ENCODE measurements at regions not wholly inside any gene's neighbourhood (a gene's known extent, or its start where the extent isn't known, plus 50 kb on each side); places are given as distances from the start of the nearest gene placed in this dataset.

GRCh38 chr6:140205795-140206593 lies 831.5 kb upstream of the CITED2 start:
- no peaks in the 10 kb centered on the region for H3K9me3 ChIP-seq
- WGBS, result 87% methylated on average over 6 of the region's 12 CpGs

GRCh38 chr6:140204154-140204553 lies 829.7 kb upstream of the CITED2 start:
- H3K9me3 ChIP-seq, result no peaks in the 10 kb centered on the region
- no peak overlapping the region for H3K27ac ChIP-seq
- TF ChIP-seq CTCF (IDR thresholded peaks at IDR 0.05), result no peak
- no peak for TF ChIP-seq POLR2A (IDR thresholded peaks at IDR 0.05)
- TF ChIP-seq POLR2AphosphoS5 (IDR thresholded peaks at IDR 0.05), result no peak
- TF ChIP-seq EP300 (IDR thresholded peaks at IDR 0.05), result no peak
- H3K4me1 ChIP-seq, result no peaks in the 10 kb centered on the region
- no peaks in the 10 kb centered on the region for H3K36me3 ChIP-seq
- no peak overlapping the region for H3K4me3 ChIP-seq
- DNase-seq (ENCODE audit: low spot score in 2 of 2), result no peak
- H3K27me3 ChIP-seq, result no peaks in the 10 kb centered on the region

More at GRCh38 chr6:140205795-140206593, 831.5 kb upstream of the CITED2 start:
- DNase-seq (ENCODE audit: low spot score in 2 of 2), result peak in 1 of 2 donors; percentile 44
- no peaks in the 10 kb centered on the region for H3K27me3 ChIP-seq
- TF ChIP-seq EP300 (IDR thresholded peaks at IDR 0.05), result no peak
- TF ChIP-seq CTCF (IDR thresholded peaks at IDR 0.05), result no peak
- no peak for TF ChIP-seq POLR2AphosphoS5 (IDR thresholded peaks at IDR 0.05)
- TF ChIP-seq POLR2A (IDR thresholded peaks at IDR 0.05), result no peak
- H3K27ac ChIP-seq, result no peak overlapping the region
- H3K4me3 ChIP-seq, result no peak overlapping the region
- no peaks in the 10 kb centered on the region for H3K4me1 ChIP-seq
- H3K36me3 ChIP-seq, result no peaks in the 10 kb centered on the region

DNA sequence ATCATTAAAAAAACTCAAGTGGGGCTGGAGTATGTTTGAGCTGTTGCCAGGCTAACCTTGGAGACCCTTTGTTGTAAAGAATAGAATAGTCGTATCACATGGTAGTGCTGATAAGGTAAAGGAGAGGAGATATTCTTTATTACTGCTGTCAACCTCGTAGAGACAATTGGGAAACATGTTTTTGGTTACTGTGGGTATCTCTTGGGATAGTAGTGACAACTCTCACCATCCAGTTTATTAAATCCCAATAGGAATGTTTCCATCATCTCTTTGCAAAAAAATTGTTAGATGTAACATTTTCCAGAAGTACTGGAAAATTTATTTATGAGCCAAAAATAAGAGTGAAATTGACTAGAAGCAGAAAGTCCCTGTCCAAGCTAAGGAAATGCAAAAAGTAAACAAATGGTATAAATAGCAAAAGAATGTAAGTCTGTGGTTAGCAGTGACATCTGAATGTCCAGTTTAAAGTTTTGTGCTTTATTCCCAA lies 829.3 kb upstream of the CITED2 start:
- WGBS, result 47% methylated on average over 2 of the region's 2 CpGs
- H3K9me3 ChIP-seq, result no peaks in the 10 kb centered on the region
- no peak for TF ChIP-seq CTCF (IDR thresholded peaks at IDR 0.05)
- no peak for TF ChIP-seq POLR2A (IDR thresholded peaks at IDR 0.05)
- TF ChIP-seq POLR2AphosphoS5 (IDR thresholded peaks at IDR 0.05), result no peak
- no peak for TF ChIP-seq EP300 (IDR thresholded peaks at IDR 0.05)
- no peaks in the 10 kb centered on the region for H3K36me3 ChIP-seq
- no peak overlapping the region for H3K27ac ChIP-seq
- H3K27me3 ChIP-seq, result no peaks in the 10 kb centered on the region
- no peak for DNase-seq (ENCODE audit: low spot score in 2 of 2)
- no peak overlapping the region for H3K4me3 ChIP-seq
- no peaks in the 10 kb centered on the region for H3K4me1 ChIP-seq

- no peak for DNase-seq (ENCODE audit: low spot score in 2 of 2)
- H3K27me3 ChIP-seq, result no peaks in the 10 kb centered on the region
- H3K4me1 ChIP-seq, result no peaks in the 10 kb centered on the region
- H3K9me3 ChIP-seq, result no peaks in the 10 kb centered on the region
- no peak overlapping the region for H3K4me3 ChIP-seq
- H3K27ac ChIP-seq, result no peak overlapping the region
- H3K36me3 ChIP-seq, result no peaks in the 10 kb centered on the region
- TF ChIP-seq POLR2AphosphoS5 (IDR thresholded peaks at IDR 0.05), result no peak
- TF ChIP-seq EP300 (IDR thresholded peaks at IDR 0.05), result no peak
- no peak for TF ChIP-seq POLR2A (IDR thresholded peaks at IDR 0.05)
- TF ChIP-seq CTCF (IDR thresholded peaks at IDR 0.05), result no peak
- WGBS, result 64% methylated on average over 2 of the region's 2 CpGs
Observed at GRCh38 chr6:140202964-140203515, 828.6 kb upstream of the CITED2 start.

- H3K4me3 ChIP-seq, result no peak overlapping the region
- WGBS, result 84% methylated on average over 1 of the region's 1 CpG
- no peak for TF ChIP-seq CTCF (IDR thresholded peaks at IDR 0.05)
Observed at GRCh38 chr6:140201787-140202458, 827.5 kb upstream of the CITED2 start.

More at GRCh38 chr6:140201787-140202458, 827.5 kb upstream of the CITED2 start:
- no peak for DNase-seq (ENCODE audit: low spot score in 2 of 2)
- H3K27ac ChIP-seq, result no peak overlapping the region
- no peaks in the 10 kb centered on the region for H3K9me3 ChIP-seq
- no peaks in the 10 kb centered on the region for H3K36me3 ChIP-seq
- no peaks in the 10 kb centered on the region for H3K4me1 ChIP-seq
- H3K27me3 ChIP-seq, result no peaks in the 10 kb centered on the region
